ENCODE measurements at regions not wholly inside any gene's neighbourhood (a gene's known extent, or its start where the extent isn't known, plus 50 kb on each side); places are given as distances from the start of the nearest gene placed in this dataset.

- TF ChIP-seq ZNF462 (CRISPR knock-in tag; IDR thresholded peaks at IDR 0.05): no peak
Observed at GRCh38 chr5:117793963-117794362, 1194.4 kb downstream of the DTWD2 start (continued).

- DNase-seq (ENCODE audit: low spot score) (no peak), ATAC-seq (no peak)
- Histone ChIP-seq H3K36me3 (ENCODE audit: insufficient read depth) (no peaks in the 10 kb centered on the region), H4K20me1 (replicated peaks; ENCODE audit: insufficient read depth) (no peaks in the 10 kb centered on the region), H3K79me2 (replicated peaks; ENCODE audit: insufficient read depth) (no peaks in the 10 kb centered on the region), H3K4me1 (ENCODE audit: insufficient read depth) (no peaks in the 10 kb centered on the region), H3K4me2 (no peak overlapping the region), H3K27ac (ENCODE audit: low read depth) (no peak overlapping the region), H3K4me3 (no peak overlapping the region), H2AFZ (no peak overlapping the region), H3K27me3 (ENCODE audit: insufficient read depth) (no peaks in the 10 kb centered on the region), H3F3A (replicated peaks; ENCODE audit: low read depth) (no peaks in the 10 kb centered on the region), H3K9me2 (ENCODE audit: insufficient read depth) (peaks cover 3% of the 10 kb centered on the region; the same call in 1 of the 2 replicates)
- Mint-ChIP-seq H3K27ac (no peak overlapping the region), H3K36me3 (ENCODE audit: low read depth) (no peaks in the 10 kb centered on the region), H3K27me3 (ENCODE audit: insufficient read depth, low read depth, poor library complexity) (no peaks in the 10 kb centered on the region), H3K9me3 (no peaks in the 10 kb centered on the region), H3K4me1 (peaks cover under 1% of the 10 kb centered on the region; the same call in 1 of the 3 replicates), H3K4me3 (no peak overlapping the region)
- no peak for TF ChIP-seq ZNF331 (CRISPR knock-in tag; IDR thresholded peaks at IDR 0.05; ENCODE audit: low read depth)
- no peak for TF ChIP-seq REST (IDR thresholded peaks at IDR 0.05; ENCODE audit: unreplicated experiment)
- no peak for TF ChIP-seq POLR2AphosphoS5 (IDR thresholded peaks at IDR 0.05; ENCODE audit: low read depth)
- no peak for TF ChIP-seq ETS1 (IDR thresholded peaks at IDR 0.05)
- TF ChIP-seq CREB1 (CRISPR knock-in tag; IDR thresholded peaks at IDR 0.05; ENCODE audit: low read depth): no peak
- TF ChIP-seq JUNB (IDR thresholded peaks at IDR 0.05; ENCODE audit: unreplicated experiment): no peak
- no peak for TF ChIP-seq EZH2phosphoT487 (IDR thresholded peaks at IDR 0.05; ENCODE audit: unreplicated experiment)
Observed at GRCh38 chr5:117792476-117792875, 1195.9 kb downstream of the DTWD2 start.

Measured in GM23338 (cell line).